ENCODE measurements at regions not wholly inside any gene's neighbourhood (a gene's known extent, or its start where the extent isn't known, plus 50 kb on each side); places are given as distances from the start of the nearest gene placed in this dataset.

DNA sequence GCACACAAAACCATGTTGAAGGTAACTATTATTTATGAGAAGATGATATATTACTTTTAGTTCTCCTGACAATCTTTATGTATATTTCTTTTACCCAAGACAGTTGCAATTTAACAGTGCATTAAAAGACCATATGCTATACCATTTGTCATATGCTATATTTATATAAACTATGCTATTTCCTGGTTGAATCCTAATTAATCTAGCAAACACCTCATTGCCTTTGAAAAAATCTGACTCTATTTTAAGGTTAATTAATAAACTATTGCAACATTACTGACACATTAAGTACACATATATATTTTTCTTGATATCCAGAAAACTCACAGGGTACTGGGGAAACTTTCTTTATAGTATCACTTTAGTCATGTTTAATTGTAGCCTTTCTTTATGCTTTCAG is 649.4 kb upstream of the PCDH20 start:
- Mint-ChIP-seq H3K9me3 (ENCODE audit: low read depth) (peaks cover 13% of the 10 kb centered on the region), H3K36me3 (no peaks in the 10 kb centered on the region), H3K27ac (no peak overlapping the region), H3K4me3 (no peak overlapping the region), H3K4me1 (ENCODE audit: low read depth) (no peaks in the 10 kb centered on the region), H3K27me3 (no peaks in the 10 kb centered on the region)

DNA sequence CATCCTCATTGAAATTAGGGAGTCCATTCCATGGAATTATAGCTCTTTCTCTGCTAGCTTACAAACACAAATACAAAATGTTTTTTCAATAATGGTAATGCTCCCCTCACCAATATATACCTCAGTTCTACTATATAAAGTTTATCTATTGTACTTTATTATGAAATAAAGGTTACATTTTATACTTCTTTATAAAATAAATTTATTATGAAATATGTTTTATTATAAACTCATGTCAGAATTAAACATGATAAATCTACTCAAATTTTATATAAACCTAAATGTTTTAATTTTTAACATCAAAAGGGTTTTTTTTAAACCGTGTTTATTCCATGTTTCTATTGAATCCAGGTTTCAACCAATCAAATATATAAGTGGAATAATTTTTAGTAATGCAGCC is 646.1 kb upstream of the PCDH20 start:
- Mint-ChIP-seq H3K9me3 (ENCODE audit: low read depth) (peaks cover 12% of the 10 kb centered on the region), H3K4me3 (no peak overlapping the region), H3K36me3 (no peaks in the 10 kb centered on the region), H3K27me3 (no peaks in the 10 kb centered on the region), H3K27ac (no peak overlapping the region), H3K4me1 (ENCODE audit: low read depth) (no peaks in the 10 kb centered on the region)

DNA sequence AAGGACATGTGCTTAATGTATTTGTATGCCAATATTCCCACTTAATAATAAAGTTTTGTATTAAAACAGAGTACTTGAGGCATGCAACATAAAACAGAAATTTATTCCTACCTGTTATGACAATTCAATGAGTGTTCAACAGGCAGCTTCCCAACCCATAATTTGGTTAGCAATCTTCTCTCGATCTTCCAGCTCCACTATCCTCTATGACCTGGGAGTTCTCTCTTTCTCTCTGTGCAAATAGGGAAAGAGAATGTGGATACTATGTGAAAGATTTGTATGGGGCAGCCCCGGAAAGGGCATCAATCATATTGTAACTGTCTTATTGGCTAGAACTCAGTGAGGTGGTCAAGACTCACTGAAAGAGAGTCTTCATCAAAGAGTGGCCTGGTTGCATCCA is 644.9 kb upstream of the PCDH20 start:
- Mint-ChIP-seq H3K4me1 (ENCODE audit: low read depth) (no peaks in the 10 kb centered on the region), H3K36me3 (no peaks in the 10 kb centered on the region), H3K4me3 (no peak overlapping the region), H3K9me3 (ENCODE audit: low read depth) (peaks cover 10% of the 10 kb centered on the region), H3K27ac (no peak overlapping the region), H3K27me3 (no peaks in the 10 kb centered on the region)

DNA sequence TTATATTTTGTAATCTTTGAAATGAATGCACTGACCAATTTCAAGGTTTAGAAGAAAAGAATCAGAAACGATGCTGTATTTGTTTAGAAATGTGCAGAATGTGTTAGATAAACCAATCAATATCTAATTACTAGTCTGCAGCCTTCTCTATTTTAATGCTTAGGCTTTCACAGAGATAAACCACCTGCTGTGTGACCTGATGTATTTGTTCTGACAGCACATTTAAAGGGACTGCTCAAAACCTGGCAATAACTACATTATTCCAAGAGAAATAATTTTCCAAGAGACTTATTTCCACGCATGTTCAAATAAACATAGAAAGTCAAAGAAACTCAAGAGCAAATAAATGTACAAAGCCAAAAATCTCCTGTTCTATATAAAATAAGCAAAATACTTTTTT is 641.6 kb upstream of the PCDH20 start:
- H3K36me3 Mint-ChIP-seq = no peaks in the 10 kb centered on the region
- H3K4me3 Mint-ChIP-seq = no peak overlapping the region
- no peak overlapping the region for H3K27ac Mint-ChIP-seq
- H3K27me3 Mint-ChIP-seq = no peaks in the 10 kb centered on the region
- peaks cover 2% of the 10 kb centered on the region for H3K9me3 Mint-ChIP-seq (ENCODE audit: low read depth)
- no peaks in the 10 kb centered on the region for H3K4me1 Mint-ChIP-seq (ENCODE audit: low read depth)

DNA sequence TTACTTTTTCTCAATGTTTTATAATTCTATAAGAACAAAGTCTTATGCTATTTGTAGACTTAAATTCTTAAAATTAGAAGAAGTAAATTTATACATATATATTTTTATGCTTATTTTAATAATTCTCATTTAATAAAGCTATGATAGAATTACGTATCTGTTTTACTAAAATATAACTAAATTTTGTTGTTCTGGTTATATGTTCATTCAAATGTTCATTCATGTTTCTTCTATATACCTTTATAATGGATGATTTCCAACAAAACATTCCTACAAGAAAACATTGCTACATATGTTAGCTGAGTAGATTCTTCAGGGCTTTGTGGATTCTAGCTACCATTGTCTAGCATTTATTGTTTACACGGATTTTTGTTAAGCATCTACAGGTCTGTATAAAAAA is 634.3 kb upstream of the PCDH20 start:
- Mint-ChIP-seq H3K4me3 (no peak overlapping the region), H3K4me1 (ENCODE audit: low read depth) (no peaks in the 10 kb centered on the region), H3K36me3 (no peaks in the 10 kb centered on the region), H3K27ac (no peak overlapping the region), H3K9me3 (ENCODE audit: low read depth) (no peaks in the 10 kb centered on the region), H3K27me3 (no peaks in the 10 kb centered on the region)

GRCh38 chr13:62046512-62046911 is 630.9 kb upstream of the PCDH20 start:
- Mint-ChIP-seq H3K4me3 (no peak overlapping the region), H3K9me3 (ENCODE audit: low read depth) (peaks cover 6% of the 10 kb centered on the region), H3K27me3 (no peaks in the 10 kb centered on the region), H3K27ac (no peak overlapping the region), H3K36me3 (no peaks in the 10 kb centered on the region), H3K4me1 (ENCODE audit: low read depth) (no peaks in the 10 kb centered on the region)

- Mint-ChIP-seq H3K4me1 (ENCODE audit: low read depth) (no peaks in the 10 kb centered on the region), H3K27me3 (no peaks in the 10 kb centered on the region), H3K36me3 (no peaks in the 10 kb centered on the region), H3K27ac (no peak overlapping the region), H3K9me3 (ENCODE audit: low read depth) (peaks cover 6% of the 10 kb centered on the region), H3K4me3 (no peak overlapping the region)
Observed at GRCh38 chr13:62043600-62043999, 628.0 kb upstream of the PCDH20 start.

DNA sequence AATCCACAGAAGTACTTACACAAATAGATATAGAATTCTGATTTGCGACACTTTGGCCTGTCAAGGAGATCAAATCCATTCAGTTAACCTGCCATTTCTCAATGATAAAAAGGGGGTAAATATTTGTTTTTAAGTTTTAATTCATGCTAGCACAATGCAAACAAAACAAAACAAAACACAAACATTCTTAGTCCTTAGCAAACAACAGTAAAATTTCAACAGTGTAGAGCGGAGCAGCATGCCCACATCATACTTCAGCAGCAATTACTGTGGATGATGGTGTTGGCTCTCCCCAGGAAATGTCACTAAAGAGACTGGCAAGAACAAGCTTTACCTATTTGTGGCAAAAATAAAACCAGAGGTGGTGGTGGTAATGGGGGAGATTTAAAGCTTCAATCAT is 625.2 kb upstream of the PCDH20 start:
- no peak overlapping the region for H3K27ac Mint-ChIP-seq
- H3K36me3 Mint-ChIP-seq = no peaks in the 10 kb centered on the region
- H3K9me3 Mint-ChIP-seq (ENCODE audit: low read depth) = peaks cover 6% of the 10 kb centered on the region
- H3K27me3 Mint-ChIP-seq = no peaks in the 10 kb centered on the region
- no peak overlapping the region for H3K4me3 Mint-ChIP-seq
- H3K4me1 Mint-ChIP-seq (ENCODE audit: low read depth) = no peaks in the 10 kb centered on the region

- Mint-ChIP-seq H3K27me3 (no peaks in the 10 kb centered on the region), H3K9me3 (ENCODE audit: low read depth) (peaks cover 6% of the 10 kb centered on the region), H3K36me3 (no peaks in the 10 kb centered on the region), H3K27ac (no peak overlapping the region), H3K4me3 (no peak overlapping the region), H3K4me1 (ENCODE audit: low read depth) (no peaks in the 10 kb centered on the region)
Observed at GRCh38 chr13:62040078-62040477, 624.4 kb upstream of the PCDH20 start.

DNA sequence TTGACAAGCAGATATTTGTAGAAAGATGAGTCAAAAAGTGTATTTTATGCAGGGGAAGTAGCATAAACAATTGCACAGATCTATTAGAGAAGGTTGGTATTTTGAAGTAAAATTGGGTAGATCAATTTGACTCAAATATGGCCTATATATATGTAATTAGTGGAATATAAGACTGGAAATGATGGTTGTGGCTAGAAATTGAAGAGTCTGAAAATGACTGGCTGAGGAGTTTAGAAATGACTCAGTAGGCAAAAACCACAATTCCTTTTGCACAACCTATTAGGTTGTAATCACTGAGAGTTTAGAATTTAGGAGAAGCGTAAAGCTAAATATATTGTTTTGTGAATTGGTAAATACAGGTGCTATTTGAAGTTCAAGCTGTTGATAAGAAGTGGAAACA is 622.6 kb upstream of the PCDH20 start:
- Mint-ChIP-seq H3K36me3 (no peaks in the 10 kb centered on the region), H3K27ac (no peak overlapping the region), H3K27me3 (no peaks in the 10 kb centered on the region), H3K4me3 (no peak overlapping the region), H3K9me3 (ENCODE audit: low read depth) (no peaks in the 10 kb centered on the region), H3K4me1 (ENCODE audit: low read depth) (no peaks in the 10 kb centered on the region)

DNA sequence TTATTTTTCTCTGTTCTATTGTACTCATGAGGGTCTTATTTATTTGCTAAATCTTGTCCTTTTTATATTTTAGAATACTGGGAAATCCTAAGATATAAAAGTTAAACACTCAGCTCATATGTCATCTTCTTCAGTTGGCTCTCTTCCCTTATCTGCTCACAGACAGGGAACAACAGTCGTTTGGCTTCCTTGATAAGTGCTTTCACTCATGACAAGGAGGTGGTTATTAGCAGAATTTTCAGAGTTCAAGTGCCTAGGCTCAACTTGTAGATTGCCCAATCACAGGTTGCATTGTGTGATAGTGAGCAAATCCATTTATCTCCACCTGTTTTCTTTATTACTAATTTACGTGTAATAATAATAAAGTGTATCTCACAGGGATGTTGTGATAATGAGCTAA is 620.3 kb upstream of the PCDH20 start:
- Mint-ChIP-seq H3K9me3 (ENCODE audit: low read depth) (no peaks in the 10 kb centered on the region), H3K4me1 (ENCODE audit: low read depth) (no peaks in the 10 kb centered on the region), H3K4me3 (no peak overlapping the region), H3K27ac (no peak overlapping the region), H3K27me3 (no peaks in the 10 kb centered on the region), H3K36me3 (no peaks in the 10 kb centered on the region)

DNA sequence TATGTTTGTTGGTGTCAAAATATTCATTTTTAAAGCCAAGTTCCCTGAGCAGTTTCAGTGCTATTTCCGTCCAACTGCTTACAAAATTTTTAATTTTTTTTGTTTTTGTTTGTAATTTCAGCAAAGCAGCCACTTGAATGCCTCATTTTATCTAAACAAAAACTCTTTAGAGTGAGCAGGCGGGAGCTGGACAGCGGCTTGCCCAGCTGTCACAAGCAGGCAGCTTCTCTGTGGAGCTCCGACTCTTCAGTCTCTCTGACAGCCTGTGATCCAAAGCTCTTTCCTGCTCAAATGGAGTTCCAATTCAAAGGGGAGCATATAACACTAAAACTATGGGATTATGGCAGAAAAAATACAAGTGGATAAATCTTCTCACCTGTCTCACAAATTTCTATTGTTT is 618.3 kb upstream of the PCDH20 start:
- H3K4me1 Mint-ChIP-seq (ENCODE audit: low read depth) = no peaks in the 10 kb centered on the region

DNA sequence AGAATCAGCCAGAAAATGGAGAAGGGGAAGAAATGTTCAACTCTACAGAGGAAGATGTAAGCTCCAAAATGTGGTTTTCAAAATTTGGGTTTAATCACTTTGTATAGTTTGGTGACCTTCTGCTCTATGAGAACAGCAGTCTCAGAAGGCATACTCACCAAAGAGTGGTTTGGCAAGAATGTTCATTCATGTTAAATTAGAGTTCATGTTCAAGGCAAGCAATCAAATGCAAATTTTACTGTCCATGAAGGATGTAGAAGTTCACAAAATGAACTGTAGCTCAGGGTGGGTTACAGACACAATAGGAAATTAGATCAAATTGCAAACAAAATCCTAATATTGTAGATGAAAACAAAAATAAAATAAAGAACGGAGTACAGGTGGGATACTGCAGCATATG is 606.7 kb upstream of the PCDH20 start:
- Mint-ChIP-seq H3K4me3 (no peak overlapping the region), H3K9me3 (ENCODE audit: low read depth) (peaks cover 8% of the 10 kb centered on the region), H3K4me1 (ENCODE audit: low read depth) (no peaks in the 10 kb centered on the region), H3K27ac (no peak overlapping the region), H3K36me3 (no peaks in the 10 kb centered on the region), H3K27me3 (no peaks in the 10 kb centered on the region)

More for the DNA sequence above, 618.3 kb upstream of the PCDH20 start:
- H3K36me3 Mint-ChIP-seq = no peaks in the 10 kb centered on the region
- no peak overlapping the region for H3K27ac Mint-ChIP-seq
- no peaks in the 10 kb centered on the region for H3K27me3 Mint-ChIP-seq
- no peak overlapping the region for H3K4me3 Mint-ChIP-seq
- no peaks in the 10 kb centered on the region for H3K9me3 Mint-ChIP-seq (ENCODE audit: low read depth)

- no peak overlapping the region for H3K4me3 Mint-ChIP-seq
- H3K4me1 Mint-ChIP-seq (ENCODE audit: low read depth) = no peaks in the 10 kb centered on the region
- peaks cover 8% of the 10 kb centered on the region for H3K9me3 Mint-ChIP-seq (ENCODE audit: low read depth)
- no peak overlapping the region for H3K27ac Mint-ChIP-seq
- H3K36me3 Mint-ChIP-seq = no peaks in the 10 kb centered on the region
- no peaks in the 10 kb centered on the region for H3K27me3 Mint-ChIP-seq
Observed at GRCh38 chr13:62019858-62020257, 604.2 kb upstream of the PCDH20 start.

GRCh38 chr13:62014299-62014698 is 598.6 kb upstream of the PCDH20 start:
- Mint-ChIP-seq H3K4me1 (ENCODE audit: low read depth) (no peaks in the 10 kb centered on the region), H3K27me3 (no peaks in the 10 kb centered on the region), H3K4me3 (no peak overlapping the region), H3K27ac (no peak overlapping the region), H3K9me3 (ENCODE audit: low read depth) (no peaks in the 10 kb centered on the region), H3K36me3 (no peaks in the 10 kb centered on the region)

DNA sequence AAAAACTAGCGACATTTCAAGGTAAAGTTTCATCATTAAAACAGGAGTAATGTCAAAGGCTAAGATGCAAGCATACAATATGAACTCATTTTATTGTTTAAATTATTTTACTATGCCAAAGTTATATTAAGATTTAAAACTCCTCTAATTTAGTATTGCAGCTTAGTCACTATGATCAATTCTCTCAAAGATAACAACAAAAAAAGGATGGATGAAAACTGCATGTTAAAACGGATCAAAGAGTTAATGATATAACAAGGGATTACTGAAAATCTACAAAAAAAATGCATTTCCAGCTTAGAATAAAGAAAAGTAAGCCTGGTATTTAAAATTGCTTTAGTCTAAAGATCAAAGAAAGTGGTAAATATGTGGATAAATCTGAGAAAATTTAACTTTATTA is 587.8 kb upstream of the PCDH20 start:
- H3K4me1 Mint-ChIP-seq (ENCODE audit: low read depth) = no peaks in the 10 kb centered on the region
- H3K4me3 Mint-ChIP-seq = no peak overlapping the region
- H3K36me3 Mint-ChIP-seq = no peaks in the 10 kb centered on the region
- H3K27me3 Mint-ChIP-seq = no peaks in the 10 kb centered on the region
- no peak overlapping the region for H3K27ac Mint-ChIP-seq
- H3K9me3 Mint-ChIP-seq (ENCODE audit: low read depth) = peaks cover 9% of the 10 kb centered on the region

- Mint-ChIP-seq H3K4me3 (no peak overlapping the region), H3K9me3 (ENCODE audit: low read depth) (peaks cover 12% of the 10 kb centered on the region), H3K27ac (no peak overlapping the region), H3K36me3 (no peaks in the 10 kb centered on the region), H3K4me1 (ENCODE audit: low read depth) (no peaks in the 10 kb centered on the region), H3K27me3 (no peaks in the 10 kb centered on the region)
Observed at GRCh38 chr13:61994174-61994573, 578.5 kb upstream of the PCDH20 start.
